ENCODE measurements at regions not wholly inside any gene's neighbourhood (a gene's known extent, or its start where the extent isn't known, plus 50 kb on each side); places are given as distances from the start of the nearest gene placed in this dataset.

GRCh38 chr12:14243941-14244340 lies 121.5 kb upstream of the ATF7IP start:
- TF ChIP-seq CREB1 (IDR thresholded peaks at IDR 0.05): no peak
- TF ChIP-seq CREB1 (CRISPR knock-in tag; IDR thresholded peaks at IDR 0.05): no peak
- TF ChIP-seq PATZ1 (CRISPR knock-in tag; IDR thresholded peaks at IDR 0.05): no peak
- TF ChIP-seq BHLHE40 (IDR thresholded peaks at IDR 0.05; ENCODE audit: low read length): no peak
- TF ChIP-seq RXRA (CRISPR knock-in tag; IDR thresholded peaks at IDR 0.05): no peak

Data from HepG2 (cell line).